Thoracic aorta (tissue), 2 donors: ENCODE measurements at regions not wholly inside any gene's neighbourhood (a gene's known extent, or its start where the extent isn't known, plus 50 kb on each side); places are given as distances from the start of the nearest gene placed in this dataset.

Experiments used
- ATAC-seq: fragments of 150-250 bp; one replicate; pipeline ENCODE4 v1.8.0; 2017; ENCODE audit warnings: low read depth; ENCODE audit not compliant: insufficient number of reproducible peaks, low FRiP score
- DNase-seq: peaks from one replicate; pipeline ENCODE4 v3.0.0-alpha.2; 2020; ENCODE audit warnings: low spot score
- H3K27ac ChIP-seq, 2 donors: fragments of 200-600 bp; sonication (generic); 1 replicate in 1 of 2; 2 replicates in 1 of 2; pipeline ENCODE4 v1.5.1; 2016; ENCODE audit warnings: mild to moderate bottlenecking in 2 of 2, moderate library complexity in 2 of 2
- H3K27me3 ChIP-seq: fragments of 200-600 bp; sonication (generic); replicated peaks from 2 replicates; pipeline ENCODE4 v1.6.0; 2016; ENCODE audit warnings: mild to moderate bottlenecking; ENCODE audit not compliant: insufficient read depth
- H3K36me3 ChIP-seq: fragments of 200-600 bp; sonication (generic); one replicate; pipeline ENCODE4 v1.5.1; 2016
- H3K4me1 ChIP-seq, 2 donors: fragments of 200-600 bp; sonication (generic); 1 replicate in 1 of 2; 2 replicates in 1 of 2; pipeline versions ENCODE4 v1.5.1 to v1.6.0; 2016; ENCODE audit warnings: low read depth in 2 of 2, mild to moderate bottlenecking in 1 of 2; ENCODE audit not compliant: control insufficient read depth in 1 of 2
- H3K4me3 ChIP-seq: fragments of 200-600 bp; sonication (generic); 2 replicates; pipeline ENCODE4 v1.5.1; 2016; ENCODE audit warnings: mild to moderate bottlenecking
- H3K9me3 ChIP-seq: fragments of 200-600 bp; sonication (generic); 2 replicates; pipeline ENCODE4 v1.5.1; 2016
- CTCF ChIP-seq: fragments of 200-600 bp; sonication (generic); IDR thresholded peaks from one replicate; pipeline ENCODE4 v1.5.1; 2019; ENCODE audit warnings: antibody characterized with exemption

DNA sequence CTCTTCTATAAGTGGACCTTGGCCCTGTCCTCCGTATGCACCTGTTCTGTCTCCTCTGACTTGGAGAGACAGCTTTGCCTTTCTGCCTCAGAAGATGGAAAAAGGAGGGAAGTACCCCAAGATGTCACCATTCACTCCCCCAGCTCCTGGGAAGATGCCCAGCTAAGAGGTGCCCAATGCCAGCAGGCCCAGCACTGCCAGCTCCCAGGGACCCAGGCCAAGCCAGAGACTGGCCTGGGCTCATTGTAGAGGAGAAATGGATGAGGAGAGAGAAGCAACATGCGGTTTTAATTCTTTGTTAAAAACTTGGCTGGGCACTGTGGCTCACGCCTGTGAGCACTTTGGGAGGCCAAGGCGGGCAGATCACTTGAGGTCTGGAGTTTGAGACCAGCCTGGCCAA lies 111.5 kb upstream of the ZNF507 start:
- Histone ChIP-seq H3K36me3 (no peaks in the 10 kb centered on the region), H3K27me3 (no peaks in the 10 kb centered on the region), H3K4me3 (no peak overlapping the region), H3K27ac (no peak overlapping the region), H3K9me3 (no peaks in the 10 kb centered on the region), H3K4me1 (no peaks in the 10 kb centered on the region)
- TF ChIP-seq CTCF: no peak
- DNase-seq (no peak), ATAC-seq (no peak)

DNA sequence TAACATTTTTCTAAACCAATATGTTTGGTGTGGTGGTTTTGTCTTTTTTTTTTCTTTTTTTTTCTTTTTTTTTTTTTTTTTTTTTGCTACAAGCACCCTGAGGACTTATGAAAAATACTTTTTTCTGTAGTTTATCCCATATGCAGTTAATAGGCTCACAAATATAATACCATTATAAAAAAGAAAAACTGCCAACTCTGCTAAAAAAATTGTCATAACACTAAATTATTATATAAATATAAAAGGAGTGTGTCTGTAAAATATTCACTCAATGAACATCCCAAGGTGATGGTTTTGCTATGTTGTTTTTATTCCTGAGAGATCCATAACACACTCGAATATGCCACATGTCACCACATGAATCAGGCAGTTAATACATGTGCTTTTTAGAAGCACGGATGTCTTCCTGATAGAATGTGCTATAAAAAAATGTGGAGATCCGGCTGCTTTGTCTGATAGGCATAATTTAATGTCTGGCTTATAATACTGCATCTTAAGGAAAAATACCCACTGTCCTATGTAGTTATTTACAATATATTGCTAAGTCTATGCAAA lies 110.7 kb upstream of the ZNF507 start:
- no peak for TF ChIP-seq CTCF
- ATAC-seq (no peak), DNase-seq (no peak)
- H3K4me1 ChIP-seq: no peaks in the 10 kb centered on the region
- no peaks in the 10 kb centered on the region for H3K36me3 ChIP-seq
- no peak overlapping the region for H3K27ac ChIP-seq
- H3K27me3 ChIP-seq: no peaks in the 10 kb centered on the region
- no peak overlapping the region for H3K4me3 ChIP-seq
- H3K9me3 ChIP-seq: no peaks in the 10 kb centered on the region

GRCh38 chr19:32238076-32238475 lies 107.3 kb upstream of the ZNF507 start:
- H3K4me1 ChIP-seq: no peaks in the 10 kb centered on the region
- no peaks in the 10 kb centered on the region for H3K36me3 ChIP-seq
- no peak for TF ChIP-seq CTCF
- no peaks in the 10 kb centered on the region for H3K9me3 ChIP-seq
- no peaks in the 10 kb centered on the region for H3K27me3 ChIP-seq
- no peak for ATAC-seq
- no peak overlapping the region for H3K4me3 ChIP-seq
- no peak for DNase-seq
- no peak overlapping the region for H3K27ac ChIP-seq

- no peak overlapping the region for H3K4me3 ChIP-seq
- H3K4me1 ChIP-seq: no peaks in the 10 kb centered on the region
- H3K27me3 ChIP-seq: no peaks in the 10 kb centered on the region
- no peak for TF ChIP-seq CTCF
- H3K9me3 ChIP-seq: no peaks in the 10 kb centered on the region
- no peak for ATAC-seq
- H3K27ac ChIP-seq: no peak overlapping the region
- no peaks in the 10 kb centered on the region for H3K36me3 ChIP-seq
- no peak for DNase-seq
Measured at GRCh38 chr19:32240316-32240715, 105.1 kb upstream of the ZNF507 start.

GRCh38 chr19:32241306-32241705 lies 104.1 kb upstream of the ZNF507 start:
- H3K4me3 ChIP-seq: no peak overlapping the region
- no peaks in the 10 kb centered on the region for H3K9me3 ChIP-seq
- H3K27me3 ChIP-seq: no peaks in the 10 kb centered on the region
- H3K36me3 ChIP-seq: no peaks in the 10 kb centered on the region
- no peaks in the 10 kb centered on the region for H3K4me1 ChIP-seq
- DNase-seq (no peak), ATAC-seq (no peak)
- no peak overlapping the region for H3K27ac ChIP-seq
- no peak for TF ChIP-seq CTCF
